ENCODE measurements at regions not wholly inside any gene's neighbourhood (a gene's known extent, or its start where the extent isn't known, plus 50 kb on each side); places are given as distances from the start of the nearest gene placed in this dataset.

DNA sequence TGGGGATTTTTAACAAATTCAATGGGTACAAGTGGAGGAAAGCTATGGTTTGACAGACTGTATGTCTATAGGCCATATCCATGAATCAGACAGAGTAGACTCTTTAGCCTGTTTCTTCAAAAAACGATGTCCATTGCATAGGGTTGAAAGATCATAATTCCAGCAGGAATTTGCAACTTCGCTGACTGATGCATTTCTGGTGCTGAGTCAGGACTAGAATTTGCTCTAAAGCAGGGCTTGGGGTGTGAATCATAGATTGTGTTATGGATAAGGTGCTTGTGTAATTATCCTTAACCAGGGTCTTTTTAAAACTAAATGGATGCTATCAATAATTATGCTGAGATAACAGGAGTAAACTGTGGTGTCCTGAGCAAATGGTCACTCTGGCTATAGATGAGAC, 200.4 kb upstream of the TBC1D5 start:
- no peaks in the 10 kb centered on the region for H3K27me3 ChIP-seq (ENCODE audit: insufficient read depth in 3 of 3, low read length in 2 of 3)
- TF ChIP-seq, protein P1, sequence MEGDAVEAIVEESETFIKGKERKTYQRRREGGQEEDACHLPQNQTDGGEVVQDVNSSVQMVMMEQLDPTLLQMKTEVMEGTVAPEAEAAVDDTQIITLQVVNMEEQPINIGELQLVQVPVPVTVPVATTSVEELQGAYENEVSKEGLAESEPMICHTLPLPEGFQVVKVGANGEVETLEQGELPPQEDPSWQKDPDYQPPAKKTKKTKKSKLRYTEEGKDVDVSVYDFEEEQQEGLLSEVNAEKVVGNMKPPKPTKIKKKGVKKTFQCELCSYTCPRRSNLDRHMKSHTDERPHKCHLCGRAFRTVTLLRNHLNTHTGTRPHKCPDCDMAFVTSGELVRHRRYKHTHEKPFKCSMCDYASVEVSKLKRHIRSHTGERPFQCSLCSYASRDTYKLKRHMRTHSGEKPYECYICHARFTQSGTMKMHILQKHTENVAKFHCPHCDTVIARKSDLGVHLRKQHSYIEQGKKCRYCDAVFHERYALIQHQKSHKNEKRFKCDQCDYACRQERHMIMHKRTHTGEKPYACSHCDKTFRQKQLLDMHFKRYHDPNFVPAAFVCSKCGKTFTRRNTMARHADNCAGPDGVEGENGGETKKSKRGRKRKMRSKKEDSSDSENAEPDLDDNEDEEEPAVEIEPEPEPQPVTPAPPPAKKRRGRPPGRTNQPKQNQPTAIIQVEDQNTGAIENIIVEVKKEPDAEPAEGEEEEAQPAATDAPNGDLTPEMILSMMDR (IDR thresholded peaks at IDR 0.05): no peak
- H3K27ac ChIP-seq: no peak overlapping the region
- no peaks in the 10 kb centered on the region for H3K9me3 ChIP-seq
- no peak for DNase-seq
- no peaks in the 10 kb centered on the region for H3K36me3 ChIP-seq (ENCODE audit: insufficient read depth in 1 of 2, low read depth in 1 of 2)
- ATAC-seq: no peak
- 86 to 94% (median 87%) methylated on average over 2 of the region's 2 CpGs for WGBS, 3 donors
- intact Hi-C loops (cut with DNase I): no loop called here
- no peaks in the 10 kb centered on the region for H3K4me1 ChIP-seq
- H3K4me3 ChIP-seq: no peak overlapping the region

DNA sequence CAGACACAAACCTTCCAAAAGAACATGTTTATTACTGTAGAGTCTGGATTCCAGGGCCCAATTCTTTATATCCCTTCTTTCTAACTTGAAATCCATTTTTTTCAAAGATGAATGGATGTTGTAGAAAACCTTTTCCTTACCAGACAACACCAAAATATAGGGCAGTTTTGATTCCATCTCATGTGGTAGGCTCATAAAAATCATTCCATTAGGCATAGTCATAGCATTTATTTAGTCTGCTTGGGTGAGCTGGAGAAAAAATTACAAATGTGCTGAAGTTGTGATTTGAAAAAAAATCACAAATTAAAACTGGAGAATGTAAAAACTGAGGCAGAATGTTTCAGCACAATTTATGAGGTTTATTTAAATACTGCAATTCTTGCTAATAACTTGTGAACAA, 199.3 kb upstream of the TBC1D5 start:
- Histone ChIP-seq H3K4me1 (no peaks in the 10 kb centered on the region), H3K36me3 (ENCODE audit: insufficient read depth in 1 of 2, low read depth in 1 of 2) (no peaks in the 10 kb centered on the region), H3K27me3 (ENCODE audit: insufficient read depth in 3 of 3, low read length in 2 of 3) (no peaks in the 10 kb centered on the region), H3K4me3 (no peak overlapping the region), H3K27ac (no peak overlapping the region), H3K9me3 (no peaks in the 10 kb centered on the region)
- intact Hi-C loops (cut with DNase I): no loop called here
- DNase-seq (no peak), ATAC-seq (no peak)
- TF ChIP-seq, protein P1 (IDR thresholded peaks at IDR 0.05): no peak

DNA sequence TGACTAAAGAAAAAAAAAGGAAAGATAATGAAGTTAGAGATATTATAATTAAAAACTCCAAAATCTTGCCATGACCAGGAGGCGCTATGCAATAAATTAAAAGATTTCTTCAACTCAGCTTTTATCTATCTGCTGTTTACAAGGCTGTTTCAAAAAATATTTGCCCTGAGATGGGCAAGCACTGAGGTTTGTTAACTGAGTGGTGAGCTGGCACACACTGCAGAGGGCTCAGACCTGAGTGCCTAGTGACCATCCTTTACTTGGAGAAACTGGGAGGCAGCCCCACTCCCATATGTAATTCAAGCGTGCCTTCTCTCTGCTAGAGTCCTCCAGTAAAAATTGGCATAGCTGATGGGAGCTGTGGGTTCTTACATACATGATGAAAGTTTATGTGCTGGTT, 198.7 kb upstream of the TBC1D5 start:
- no peak for DNase-seq
- WGBS, 3 donors: 91 to 94% (median 94%) methylated on average over 2 of the region's 2 CpGs

DNA sequence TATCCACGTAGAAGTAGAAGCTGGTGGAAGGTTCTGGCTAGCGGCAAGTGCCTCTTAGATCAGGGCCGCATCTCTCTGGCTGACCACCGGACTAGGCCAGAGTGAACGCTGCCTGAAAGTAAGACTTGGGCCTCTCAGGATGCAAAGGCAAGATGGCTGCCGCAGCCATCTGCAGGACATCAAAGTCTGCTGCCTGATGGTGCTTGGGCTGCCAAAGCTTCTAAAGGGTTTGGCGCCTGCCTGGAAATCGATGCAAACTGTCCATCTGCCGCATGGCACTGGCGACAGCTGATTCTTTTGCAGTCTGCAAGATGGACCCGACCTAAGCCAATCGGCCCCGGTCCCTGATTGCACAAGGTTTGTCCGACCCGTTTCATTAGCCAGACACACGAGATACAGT, 196.7 kb upstream of the TBC1D5 start:
- WGBS, 3 donors: 83 to 92% (median 84%) methylated on average over 16 of the region's 16 CpGs
- intact Hi-C loops (cut with DNase I): no loop called here
- TF ChIP-seq, protein P1 (IDR thresholded peaks at IDR 0.05): no peak
- no peaks in the 10 kb centered on the region for H3K36me3 ChIP-seq (ENCODE audit: insufficient read depth in 1 of 2, low read depth in 1 of 2)
- DNase-seq (no peak), ATAC-seq (no peak)
- H3K9me3 ChIP-seq: no peaks in the 10 kb centered on the region
- no peak overlapping the region for H3K4me3 ChIP-seq
- no peaks in the 10 kb centered on the region for H3K27me3 ChIP-seq (ENCODE audit: insufficient read depth in 3 of 3, low read length in 2 of 3)
- no peaks in the 10 kb centered on the region for H3K4me1 ChIP-seq
- no peak overlapping the region for H3K27ac ChIP-seq

More for the DNA sequence above, 198.7 kb upstream of the TBC1D5 start:
- Histone ChIP-seq H3K4me3 (no peak overlapping the region), H3K9me3 (no peaks in the 10 kb centered on the region), H3K27ac (no peak overlapping the region), H3K36me3 (ENCODE audit: insufficient read depth in 1 of 2, low read depth in 1 of 2) (no peaks in the 10 kb centered on the region), H3K4me1 (no peaks in the 10 kb centered on the region), H3K27me3 (ENCODE audit: insufficient read depth in 3 of 3, low read length in 2 of 3) (no peaks in the 10 kb centered on the region)
- intact Hi-C loops (cut with DNase I): no loop called here
- ATAC-seq: no peak
- TF ChIP-seq, protein P1 (IDR thresholded peaks at IDR 0.05): no peak

DNA sequence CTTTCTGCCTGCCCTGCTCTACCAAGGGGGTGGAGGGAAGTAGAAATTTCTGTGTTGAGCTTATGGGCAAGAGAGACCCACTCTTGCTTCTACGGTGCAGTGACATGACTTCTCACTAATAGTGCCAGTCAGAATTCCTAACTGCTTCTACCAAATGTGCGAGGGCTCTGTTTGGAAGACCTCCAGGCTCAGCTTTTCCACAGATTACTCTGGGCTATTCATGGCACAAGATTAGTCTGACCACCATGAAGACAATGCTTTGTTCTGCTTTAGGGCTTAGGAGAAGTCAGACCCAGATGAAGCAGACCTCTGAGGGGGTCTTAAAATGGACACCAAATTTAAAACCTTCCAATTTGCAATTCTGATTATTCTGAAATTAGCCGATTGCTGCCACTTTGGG, 195.9 kb upstream of the TBC1D5 start:
- Histone ChIP-seq H3K4me1 (no peaks in the 10 kb centered on the region), H3K9me3 (no peaks in the 10 kb centered on the region), H3K27me3 (ENCODE audit: insufficient read depth in 3 of 3, low read length in 2 of 3) (no peaks in the 10 kb centered on the region), H3K27ac (no peak overlapping the region), H3K4me3 (no peak overlapping the region), H3K36me3 (ENCODE audit: insufficient read depth in 1 of 2, low read depth in 1 of 2) (no peaks in the 10 kb centered on the region)
- DNase-seq (no peak), ATAC-seq (no peak)
- TF ChIP-seq, protein P1 (IDR thresholded peaks at IDR 0.05): no peak
- intact Hi-C loops (cut with DNase I): no loop called here
- 42 to 64% (median 53%) methylated on average over 3 of the region's 3 CpGs for WGBS, 3 donors
